HepG2 (cell line): ENCODE measurements at regions not wholly inside any gene's neighbourhood (a gene's known extent, or its start where the extent isn't known, plus 50 kb on each side); places are given as distances from the start of the nearest gene placed in this dataset.

Experiments used
- ATAC-seq: fragments of 200-7000 bp; cut with Tn5 transposase; 3 replicates; pipeline ENCODE4 v1.9.1; 2020; ENCODE audit warnings: mild to moderate bottlenecking, moderate library complexity
- BruUV-seq: library from RNA; stranded (reverse); fragments of 400-500 nt; replicated peaks from 2 replicates; lab custom pipeline; 2021; lab: Mats Ljungman, UMichigan
- CTCF ChIA-PET: fragments of 300-600 bp; formaldehyde crosslinking; extraction: SDS; loops from one replicate; lab custom pipeline; 2021; ENCODE audit warnings: low total read pairs, inconsistent platforms, low intra/inter-chr PET ratio; lab: Yijun Ruan, JAX
- POLR2A ChIA-PET: fragments of 350-600 bp; sonication (Branson Sonifier 250); formaldehyde crosslinking; loops from one replicate; lab custom pipeline; 2020; ENCODE audit warnings: antibody characterized with exemption, inconsistent platforms; lab: Yijun Ruan, JAX
- DNase-seq: peaks from one replicate; pipeline ENCODE4 v3.0.0-alpha.2; 2015; ENCODE audit warnings: low spot score
- FAIRE-seq: peaks from 3 replicates; lab custom pipeline; 2011; peaks lifted over from hg19 to GRCh38; lab: Jason Lieb, UNC
- H2AFZ ChIP-seq: one replicate; pipeline ENCODE4 v1.6.1; 2011; ENCODE audit warnings: low read length, inconsistent platforms
- H3K27ac ChIP-seq: fragments of 300-600 bp; 3 replicates; pipeline ENCODE4 v1.8.0; 2011; ENCODE audit warnings: mixed run types, mild to moderate bottlenecking, mixed read lengths, low read length, inconsistent platforms; ENCODE audit not compliant: insufficient read depth; ENCODE audit errors: extremely low read length
- H3K27me3 ChIP-seq, 2 experiments: fragments of 200-600 bp in 1 of 2; 2 replicates in 1 of 2; 3 replicates in 1 of 2; pipeline versions ENCODE4 v1.6.0 to v1.8.0; 2011; ENCODE audit warnings: low read length in 2 of 2, mild to moderate bottlenecking in 2 of 2, moderate library complexity in 2 of 2, inconsistent platforms in 1 of 2; ENCODE audit not compliant: insufficient read depth in 2 of 2, control insufficient read depth in 1 of 2
- H3K36me3 ChIP-seq, 2 experiments: fragments of 200-600 bp in 1 of 2; replicated peaks in 1 of 2; 2 replicates in 1 of 2; 3 replicates in 1 of 2; pipeline versions ENCODE4 v1.5.1 to v1.8.0; 2011; ENCODE audit warnings: low read length in 2 of 2, inconsistent platforms in 1 of 2; ENCODE audit not compliant: insufficient read depth in 2 of 2, control insufficient read depth in 1 of 2
- H3K4me1 ChIP-seq: 2 replicates; pipeline ENCODE4 v1.5.1; 2012; ENCODE audit warnings: low read length, inconsistent platforms; ENCODE audit not compliant: insufficient read depth
- H3K4me2 ChIP-seq: 2 replicates; pipeline ENCODE4 v1.6.0; 2011; ENCODE audit warnings: low read depth, low read length, inconsistent platforms
- H3K4me3 ChIP-seq, 3 experiments: fragments of 200-600 bp in 1 of 3; sonication (generic), shearing (Covaris generic) in 1 of 3; replicated peaks in 1 of 3; 2 replicates each; pipeline ENCODE4 v1.5.1; 2011 to 2016; ENCODE audit warnings: low read length in 3 of 3, inconsistent platforms in 2 of 3, low read depth in 2 of 3, mild to moderate bottlenecking in 2 of 3, control low read depth in 1 of 3, mixed read lengths in 1 of 3; ENCODE audit not compliant: insufficient read depth in 1 of 3
- H3K79me2 ChIP-seq: one replicate; pipeline ENCODE4 v1.6.1; 2011; ENCODE audit warnings: low read length, inconsistent platforms; ENCODE audit not compliant: insufficient read depth
- H3K9ac ChIP-seq: 2 replicates; pipeline ENCODE4 v1.6.0; 2011; ENCODE audit warnings: mild to moderate bottlenecking, low read depth, low read length, inconsistent platforms; ENCODE audit not compliant: insufficient read depth
- H3K9me3 ChIP-seq: 2 replicates; pipeline ENCODE4 v1.5.1; 2012; ENCODE audit warnings: mild to moderate bottlenecking, low read length
- H4K20me1 ChIP-seq: 2 replicates; pipeline ENCODE4 v1.6.0; 2011; ENCODE audit warnings: inconsistent platforms, mild to moderate bottlenecking, low read length, moderate library complexity; ENCODE audit not compliant: insufficient read depth
- ATF7 ChIP-seq, 2 experiments: fragments of 450-650 bp in 1 of 2; sonication (generic) in 1 of 2; formaldehyde crosslinking in 1 of 2; IDR thresholded peaks; 2 replicates each; pipeline versions ENCODE4 v1.4.0 to v1.6.1; 2016 to 2020; ENCODE audit warnings: antibody characterized with exemption in 1 of 2, mild to moderate bottlenecking in 1 of 2, missing genetic modification reagents in 1 of 2
- CEBPB ChIP-seq: IDR thresholded peaks from 2 replicates; pipeline ENCODE4 v1.6.1; 2011; ENCODE audit warnings: low read depth, low read length, improper control_type of control experiment, borderline replicate concordance
- CEBPG ChIP-seq: IDR thresholded peaks from 2 replicates; pipeline ENCODE4 v1.6.1; 2016
- CREB1 ChIP-seq, 2 experiments: fragments of 450-650 bp in 1 of 2; IDR thresholded peaks; 2 replicates each; pipeline ENCODE4 v1.6.1; 2016 to 2017; ENCODE audit warnings: control low read depth in 1 of 2, mild to moderate bottlenecking in 1 of 2, missing compliant biosample characterization in 1 of 2, missing genetic modification characterization in 1 of 2
- HIC2 ChIP-seq: sonication (generic); formaldehyde crosslinking; IDR thresholded peaks from 2 replicates; pipeline ENCODE4 v1.9.0; 2022; ENCODE audit warnings: low read depth, missing genetic modification reagents
- KDM6A ChIP-seq: IDR thresholded peaks from 2 replicates; pipeline ENCODE4 v1.6.1; 2016; ENCODE audit warnings: low read depth
- RNF219 ChIP-seq: sonication (generic); formaldehyde crosslinking; IDR thresholded peaks from 2 replicates; pipeline ENCODE4 v1.5.0; 2020; ENCODE audit warnings: mild to moderate bottlenecking, missing genetic modification reagents
- SOX6 ChIP-seq, 2 experiments: fragments of 450-650 bp in 1 of 2; sonication (generic) in 1 of 2; formaldehyde crosslinking in 1 of 2; IDR thresholded peaks; 2 replicates each; pipeline versions ENCODE4 v1.4.0 to v1.6.1; 2017 to 2020; ENCODE audit warnings: antibody characterized with exemption in 1 of 2, mild to moderate bottlenecking in 1 of 2, missing genetic modification reagents in 1 of 2
- SP5 ChIP-seq: IDR thresholded peaks from 2 replicates; pipeline ENCODE4 v1.6.1; 2016; ENCODE audit warnings: low read depth, borderline replicate concordance
- TCF7L2 ChIP-seq: IDR thresholded peaks from 2 replicates; pipeline ENCODE4 v1.6.1; 2011; ENCODE audit warnings: mild to moderate bottlenecking, low read depth, low read length, moderate library complexity
- TOE1 ChIP-seq: sonication (generic); formaldehyde crosslinking; IDR thresholded peaks from 2 replicates; pipeline ENCODE4 v1.4.0; 2020; ENCODE audit warnings: mild to moderate bottlenecking, missing genetic modification reagents
- ZNF160 ChIP-seq: sonication (generic); formaldehyde crosslinking; IDR thresholded peaks from 2 replicates; pipeline ENCODE4 v1.8.0; 2022; ENCODE audit warnings: mild to moderate bottlenecking, inconsistent platforms, missing genetic modification reagents
- ZNF235 ChIP-seq: sonication (generic); formaldehyde crosslinking; IDR thresholded peaks from 2 replicates; pipeline ENCODE4 v1.8.1; 2023; ENCODE audit warnings: mild to moderate bottlenecking, missing genetic modification reagents, borderline replicate concordance
- ZNF292 ChIP-seq: sonication (generic); formaldehyde crosslinking; IDR thresholded peaks from 2 replicates; pipeline ENCODE4 v1.8.1; 2022; ENCODE audit warnings: mild to moderate bottlenecking, low read depth, missing genetic modification reagents, borderline replicate concordance
- WGBS: methylation state at CpG from one replicate; pipeline ENCODE4 v1.1.6; 2017; ENCODE audit warnings: low lambda C conversion rate; 5-methylcytosine and 5-hydroxymethylcytosine counted together
- in situ Hi-C: cut with HindIII; loops from 2 replicates; pipeline ENCODE4 v1.10.0; 2017; ENCODE audit warnings: low pct_unique_long_range_greater_than_20kb; ENCODE audit not compliant: extremely low pct_ligation_motif_present
- intact Hi-C: fragments of 100-400 bp; cut with micrococcal nuclease; formaldehyde crosslinking; loops from one replicate; pipeline ENCODE4 v1.10.0; 2022; ENCODE audit not compliant: unreplicated experiment

- TF ChIP-seq KDM6A (no peak), ZNF160 (CRISPR knock-in tag) (no peak), TCF7L2 (no peak), ZNF235 (CRISPR knock-in tag) (no peak), TOE1 (CRISPR knock-in tag) (no peak)
Measured at GRCh38 chr10:126732868-126733267, 62.4 kb upstream of the C10orf90 start (continued).

DNA sequence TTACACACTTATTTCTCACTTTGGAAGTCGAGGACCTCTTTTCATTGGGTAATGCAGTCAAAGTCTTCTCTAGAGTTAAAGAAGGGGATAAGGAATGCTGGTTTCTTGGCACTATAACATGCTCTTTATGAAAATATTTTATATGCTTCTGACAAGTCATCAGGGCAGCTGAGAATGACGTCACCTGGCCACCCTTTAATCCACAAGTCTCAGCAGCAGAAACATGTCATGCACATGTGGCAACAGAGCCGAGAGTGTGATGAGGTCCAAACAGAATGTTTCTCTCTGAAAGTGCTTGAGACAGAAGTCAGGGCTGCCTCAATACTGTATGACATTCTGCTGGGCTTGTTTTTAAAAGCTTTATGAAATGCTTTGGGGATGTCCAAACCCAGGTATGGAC lies 63.5 kb upstream of the C10orf90 start:
- Histone ChIP-seq H3K4me3 (no peak overlapping the region), H3K4me2 (no peak overlapping the region), H3K9me3 (no peaks in the 10 kb centered on the region), H2AFZ (no peak overlapping the region), H3K27ac (no peak overlapping the region), H3K36me3 (no peaks in the 10 kb centered on the region)
- intact Hi-C loops, result no loop called here
- DNase-seq (no peak), FAIRE-seq (no peak)
- ChIA-PET POLR2A (no interaction called here), CTCF (no interaction called here)
- WGBS, result 0% methylated on average over 3 of the region's 3 CpGs
- no TSS peak for BruUV-seq
- peak; percentile 98 for TF ChIP-seq ATF7 (IDR thresholded peaks at IDR 0.05)
- no peak for TF ChIP-seq ATF7 (CRISPR knock-in tag; IDR thresholded peaks at IDR 0.05)
- TF ChIP-seq CEBPG (CRISPR knock-in tag), result no peak
- no peak for TF ChIP-seq SP5
- peak; percentile 93 for TF ChIP-seq CREB1 (IDR thresholded peaks at IDR 0.05)
- no peak for TF ChIP-seq CREB1 (CRISPR knock-in tag; IDR thresholded peaks at IDR 0.05)
- TF ChIP-seq, all 625 proteins: peak for 2
- ATAC-seq, result no peak
- no peaks in the 10 kb centered on the region for H4K20me1 ChIP-seq
- no peak overlapping the region for H3K9ac ChIP-seq
- no peaks in the 10 kb centered on the region for H3K79me2 ChIP-seq
- 0 out of 2 replicates have a peak, but pooled peaks cover 8% of the 10 kb centered on the region for H3K4me1 ChIP-seq
- H3K27me3 ChIP-seq, result no peaks in the 10 kb centered on the region
- in situ Hi-C loops, result no loop called here

DNA sequence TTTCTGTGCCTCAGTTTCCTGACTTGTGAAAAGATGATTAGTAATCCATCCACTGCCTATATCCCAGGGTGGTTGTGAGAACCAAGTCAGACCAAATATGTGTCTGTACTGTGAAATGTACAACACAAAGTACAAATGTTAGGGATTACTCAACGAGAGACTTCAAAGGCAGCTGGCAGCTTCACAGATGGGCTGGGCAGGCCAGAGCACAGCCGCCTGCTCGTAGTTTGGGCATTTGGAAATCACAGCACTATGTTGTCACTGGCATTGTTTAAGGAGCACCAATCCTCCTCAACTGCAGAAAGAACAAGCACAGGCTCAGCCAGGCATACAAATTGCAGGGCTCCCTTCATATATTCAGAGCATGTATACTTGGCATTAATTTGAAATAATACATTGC lies 64.5 kb upstream of the C10orf90 start:
- peak; percentile 46 for DNase-seq
- intact Hi-C loops (no loop called here), in situ Hi-C loops (no loop called here)
- peak; percentile 87 for ATAC-seq
- H3K9me3 ChIP-seq, result no peaks in the 10 kb centered on the region
- H3K9ac ChIP-seq, result no peak overlapping the region
- no peak overlapping the region for H2AFZ ChIP-seq
- ChIA-PET CTCF (no interaction called here), POLR2A (no interaction called here)
- H4K20me1 ChIP-seq, result no peaks in the 10 kb centered on the region
- H3K4me2 ChIP-seq, result no peak overlapping the region
- H3K4me3 ChIP-seq, result no peak overlapping the region
- H3K4me1 ChIP-seq, result 0 out of 2 replicates have a peak, but pooled peaks cover 8% of the 10 kb centered on the region
- BruUV-seq, result no TSS peak
- H3K27ac ChIP-seq, result no peak overlapping the region
- H3K27me3 ChIP-seq, result no peaks in the 10 kb centered on the region
- 6% methylated on average over 3 of the region's 3 CpGs for WGBS
- H3K79me2 ChIP-seq, result no peaks in the 10 kb centered on the region
- no peaks in the 10 kb centered on the region for H3K36me3 ChIP-seq
- no peak for FAIRE-seq
- TF ChIP-seq SOX6 (IDR thresholded peaks at IDR 0.05) (no peak), SOX6 (CRISPR knock-in tag; IDR thresholded peaks at IDR 0.05) (peak; percentile 14; the same call in 1 of the 2 replicates), ZNF292 (CRISPR knock-in tag) (no peak), RNF219 (no peak), HIC2 (CRISPR knock-in tag) (peak; percentile 36; the same call in 1 of the 2 replicates), CEBPB (peak; percentile 54; the same call in 1 of the 2 replicates)
